Osteoblast (primary cell): ENCODE measurements at regions not wholly inside any gene's neighbourhood (a gene's known extent, or its start where the extent isn't known, plus 50 kb on each side); places are given as distances from the start of the nearest gene placed in this dataset.

ENCODE experiments used
- DNase-seq: peaks from one replicate; pipeline ENCODE4 v3.0.0; 2011; ENCODE audit warnings: low spot score, mixed read lengths; ENCODE audit not compliant: insufficient read length; ENCODE audit errors: missing footprints
- H2AFZ ChIP-seq: 2 replicates; pipeline ENCODE4 v1.6.0; 2011; ENCODE audit warnings: mild to moderate bottlenecking, low read length
- H3K27ac ChIP-seq: 2 replicates; pipeline ENCODE4 v1.5.1; 2011; ENCODE audit warnings: mild to moderate bottlenecking, low read depth, low read length, moderate library complexity
- H3K27me3 ChIP-seq: 2 replicates; pipeline ENCODE4 v1.6.0; 2012; ENCODE audit warnings: mild to moderate bottlenecking, control low read depth, inconsistent platforms, low read length, moderate library complexity; ENCODE audit not compliant: insufficient read depth
- H3K36me3 ChIP-seq: 2 replicates; pipeline ENCODE4 v1.5.1; 2011; ENCODE audit warnings: mild to moderate bottlenecking, low read length, control low read depth, moderate library complexity; ENCODE audit not compliant: insufficient read depth
- H3K4me1 ChIP-seq: 2 replicates; pipeline ENCODE4 v1.5.1; 2011; ENCODE audit warnings: mild to moderate bottlenecking, low read length, control low read depth, moderate library complexity; ENCODE audit not compliant: insufficient read depth
- H3K4me2 ChIP-seq: 2 replicates; pipeline ENCODE4 v1.6.0; 2011; ENCODE audit warnings: mild to moderate bottlenecking, low read length; ENCODE audit not compliant: insufficient read depth
- H3K4me3 ChIP-seq: fragments of 200-600 bp; sonication (generic); 3 replicates; pipeline ENCODE4 v1.5.1; 2012; ENCODE audit warnings: mild to moderate bottlenecking, low read length, inconsistent platforms; ENCODE audit not compliant: insufficient read depth
- H3K79me2 ChIP-seq: 2 replicates; pipeline ENCODE4 v1.6.0; 2012; ENCODE audit warnings: mild to moderate bottlenecking, low read length, control low read depth, inconsistent platforms; ENCODE audit not compliant: insufficient read depth
- H3K9me3 ChIP-seq: 2 replicates; pipeline ENCODE4 v1.5.1; 2011; ENCODE audit warnings: low read depth, low read length, control low read depth
- H4K20me1 ChIP-seq: 2 replicates; pipeline ENCODE4 v1.6.0; 2012; ENCODE audit warnings: mild to moderate bottlenecking, low read length, control low read depth; ENCODE audit not compliant: insufficient read depth
- TF ChIP-seq, protein P1 (sequence below): IDR thresholded peaks from 2 replicates; pipeline ENCODE4 v1.5.1; 2011; ENCODE audit warnings: mild to moderate bottlenecking, low read depth, low read length, moderate library complexity; ENCODE audit errors: extremely low read depth

DNA sequence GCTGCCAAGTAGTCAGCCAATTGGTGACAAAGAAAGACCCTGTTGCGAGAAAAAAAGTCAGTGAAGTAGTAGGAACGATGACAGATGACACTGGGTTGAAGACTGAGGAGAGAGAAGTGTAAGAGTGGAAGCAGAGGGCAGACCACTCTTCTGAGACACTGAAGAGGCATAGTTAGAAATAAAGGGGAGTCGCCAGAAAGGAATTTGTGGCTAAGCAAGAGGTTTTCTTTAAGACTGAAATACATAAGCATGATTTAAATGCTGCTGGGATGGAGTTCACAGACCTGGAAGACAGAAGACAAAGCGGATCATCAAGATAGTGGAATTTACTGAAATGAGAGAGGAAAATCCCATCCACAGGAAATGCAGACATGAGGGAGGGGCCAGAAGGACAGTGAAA lies 56.2 kb upstream of the USPL1 start:
- no peak for DNase-seq
- no peak overlapping the region for H3K4me3 ChIP-seq
- H3K79me2 ChIP-seq: no peaks in the 10 kb centered on the region
- no peaks in the 10 kb centered on the region for H3K27me3 ChIP-seq
- no peaks in the 10 kb centered on the region for H3K4me1 ChIP-seq
- H4K20me1 ChIP-seq: no peaks in the 10 kb centered on the region
- no peak overlapping the region for H3K27ac ChIP-seq
- TF ChIP-seq, protein P1, sequence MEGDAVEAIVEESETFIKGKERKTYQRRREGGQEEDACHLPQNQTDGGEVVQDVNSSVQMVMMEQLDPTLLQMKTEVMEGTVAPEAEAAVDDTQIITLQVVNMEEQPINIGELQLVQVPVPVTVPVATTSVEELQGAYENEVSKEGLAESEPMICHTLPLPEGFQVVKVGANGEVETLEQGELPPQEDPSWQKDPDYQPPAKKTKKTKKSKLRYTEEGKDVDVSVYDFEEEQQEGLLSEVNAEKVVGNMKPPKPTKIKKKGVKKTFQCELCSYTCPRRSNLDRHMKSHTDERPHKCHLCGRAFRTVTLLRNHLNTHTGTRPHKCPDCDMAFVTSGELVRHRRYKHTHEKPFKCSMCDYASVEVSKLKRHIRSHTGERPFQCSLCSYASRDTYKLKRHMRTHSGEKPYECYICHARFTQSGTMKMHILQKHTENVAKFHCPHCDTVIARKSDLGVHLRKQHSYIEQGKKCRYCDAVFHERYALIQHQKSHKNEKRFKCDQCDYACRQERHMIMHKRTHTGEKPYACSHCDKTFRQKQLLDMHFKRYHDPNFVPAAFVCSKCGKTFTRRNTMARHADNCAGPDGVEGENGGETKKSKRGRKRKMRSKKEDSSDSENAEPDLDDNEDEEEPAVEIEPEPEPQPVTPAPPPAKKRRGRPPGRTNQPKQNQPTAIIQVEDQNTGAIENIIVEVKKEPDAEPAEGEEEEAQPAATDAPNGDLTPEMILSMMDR: no peak
- no peaks in the 10 kb centered on the region for H3K9me3 ChIP-seq
- H3K4me2 ChIP-seq: no peak overlapping the region
- H2AFZ ChIP-seq: peak overlapping the region; percentile 31
- H3K36me3 ChIP-seq: no peaks in the 10 kb centered on the region

DNA sequence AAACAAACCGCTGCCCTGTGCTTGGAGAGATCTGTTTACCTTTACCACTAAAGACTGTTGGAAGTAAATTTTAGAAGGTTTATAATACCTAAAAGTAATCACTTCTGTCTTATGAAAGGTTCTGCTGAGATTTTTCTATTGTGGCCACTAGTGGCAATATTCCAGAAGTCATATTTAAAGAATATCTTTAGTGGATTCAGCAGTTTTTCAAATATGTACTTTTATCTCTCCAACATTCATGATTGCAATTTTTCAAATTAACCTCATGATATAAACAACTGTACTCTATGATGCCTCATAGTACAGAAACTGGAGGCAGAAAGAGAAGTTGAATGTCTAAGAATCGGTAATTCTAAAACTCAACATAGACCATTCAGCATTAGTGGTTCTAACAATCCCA lies 53.2 kb upstream of the USPL1 start:
- no peaks in the 10 kb centered on the region for H3K27me3 ChIP-seq
- DNase-seq: peak; percentile 19
- H3K9me3 ChIP-seq: no peaks in the 10 kb centered on the region
- H3K4me1 ChIP-seq: peaks cover 5% of the 10 kb centered on the region
- H4K20me1 ChIP-seq: no peaks in the 10 kb centered on the region
- no peaks in the 10 kb centered on the region for H3K79me2 ChIP-seq
- no peaks in the 10 kb centered on the region for H3K36me3 ChIP-seq
- H3K4me3 ChIP-seq: no peak overlapping the region
- TF ChIP-seq, protein P1: no peak
- no peak overlapping the region for H2AFZ ChIP-seq
- H3K4me2 ChIP-seq: no peak overlapping the region
- H3K27ac ChIP-seq: no peak overlapping the region

DNA sequence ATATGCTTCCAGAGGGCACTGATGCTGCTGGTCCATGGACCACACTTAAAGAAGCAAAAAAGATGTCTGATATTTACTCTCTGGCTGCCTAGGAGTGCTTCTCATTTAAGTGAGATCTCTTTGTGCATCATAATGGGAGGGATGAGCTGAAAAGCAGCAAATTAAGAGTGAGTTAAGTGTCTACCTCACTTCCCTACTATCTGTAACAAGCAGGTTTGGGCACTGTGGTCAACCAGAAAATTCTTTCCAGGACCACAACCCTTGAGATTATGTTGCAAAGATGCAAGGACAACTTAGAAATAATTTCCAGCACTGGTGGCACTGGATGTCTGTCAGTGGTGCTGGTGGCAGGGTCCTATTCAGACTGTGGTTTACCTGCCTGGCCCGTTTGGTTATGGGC lies 52.1 kb upstream of the USPL1 start:
- Histone ChIP-seq H3K27me3 (no peaks in the 10 kb centered on the region), H3K79me2 (no peaks in the 10 kb centered on the region)
- DNase-seq: no peak

DNA sequence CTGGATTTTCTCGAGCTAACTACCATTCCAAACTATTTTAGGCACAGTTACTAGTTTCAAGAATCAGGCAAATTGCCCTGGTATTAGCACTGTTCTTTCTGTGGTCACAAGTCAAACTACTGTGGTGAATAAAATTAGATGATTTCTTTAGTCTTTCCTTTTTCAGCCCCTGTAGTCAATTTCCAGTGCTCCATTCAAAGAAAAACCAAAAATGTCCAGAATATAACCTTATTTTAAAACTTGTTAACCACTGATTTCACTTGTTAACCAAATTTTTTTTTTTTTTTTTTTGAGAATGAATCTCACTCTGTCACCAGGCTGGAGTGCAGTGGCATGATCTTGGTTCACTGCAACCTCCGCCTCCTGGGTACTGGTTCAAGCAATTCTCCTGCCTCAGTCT lies 50.6 kb upstream of the USPL1 start:
- Histone ChIP-seq H2AFZ (no peak overlapping the region), H3K4me3 (no peak overlapping the region), H3K4me1 (peaks cover 23% of the 10 kb centered on the region), H3K9me3 (no peaks in the 10 kb centered on the region), H3K79me2 (no peaks in the 10 kb centered on the region), H4K20me1 (no peaks in the 10 kb centered on the region), H3K27ac (no peak overlapping the region), H3K4me2 (no peak overlapping the region), H3K27me3 (no peaks in the 10 kb centered on the region), H3K36me3 (no peaks in the 10 kb centered on the region)
- TF ChIP-seq, protein P1: no peak
- no peak for DNase-seq

More for the DNA sequence above, 52.1 kb upstream of the USPL1 start:
- Histone ChIP-seq H3K4me2 (no peak overlapping the region), H3K9me3 (no peaks in the 10 kb centered on the region), H3K4me1 (peaks cover 17% of the 10 kb centered on the region), H2AFZ (no peak overlapping the region), H4K20me1 (no peaks in the 10 kb centered on the region), H3K4me3 (no peak overlapping the region), H3K27ac (no peak overlapping the region), H3K36me3 (no peaks in the 10 kb centered on the region)
- TF ChIP-seq, protein P1: no peak
